ENCODE measurements at regions not wholly inside any gene's neighbourhood (a gene's known extent, or its start where the extent isn't known, plus 50 kb on each side); places are given as distances from the start of the nearest gene placed in this dataset.
A peak's percentile ranks its signal among the peaks of the same experiment; 100 is the strongest.

- no peak for DNase-seq
These were observed 555.0 kb downstream of the MID1IP1 start for GRCh38 chrX:39356119-39356807.

- peak; percentile 44 for DNase-seq
These were observed 558.8 kb downstream of the MID1IP1 start for GRCh38 chrX:39360101-39360500.

- no peak for DNase-seq
These were observed 560.5 kb downstream of the MID1IP1 start for GRCh38 chrX:39361736-39362135.

GRCh38 chrX:39367416-39367815 lies 566.2 kb downstream of the MID1IP1 start:
- no peak for DNase-seq

- DNase-seq: no peak
These were observed 570.9 kb downstream of the MID1IP1 start for GRCh38 chrX:39372115-39372514.

GRCh38 chrX:39377157-39377556 lies 575.9 kb downstream of the MID1IP1 start:
- no peak for DNase-seq

- no peak for DNase-seq
These were observed 576.5 kb downstream of the MID1IP1 start for GRCh38 chrX:39377773-39378172.

- no peak for DNase-seq
These were observed 580.2 kb downstream of the MID1IP1 start for GRCh38 chrX:39381422-39381821.

GRCh38 chrX:39384996-39385395 lies 583.7 kb downstream of the MID1IP1 start:
- DNase-seq: no peak

GRCh38 chrX:39388730-39389129 lies 587.5 kb downstream of the MID1IP1 start:
- no peak for DNase-seq

- peak; percentile 39 for DNase-seq
These were observed 595.2 kb downstream of the MID1IP1 start for GRCh38 chrX:39396358-39396995.

- DNase-seq: peak; percentile 12
These were observed 596.4 kb downstream of the MID1IP1 start for GRCh38 chrX:39397561-39398199.

GRCh38 chrX:39398215-39398962 lies 597.1 kb downstream of the MID1IP1 start:
- no peak for DNase-seq

GRCh38 chrX:39398963-39399261 lies 597.7 kb downstream of the MID1IP1 start:
- DNase-seq: no peak

GRCh38 chrX:39399387-39399786 lies 598.1 kb downstream of the MID1IP1 start:
- no peak for DNase-seq

- DNase-seq: no peak
These were observed 600.3 kb downstream of the MID1IP1 start for GRCh38 chrX:39401483-39402110.

GRCh38 chrX:39402158-39402557 lies 600.9 kb downstream of the MID1IP1 start:
- DNase-seq: no peak

- DNase-seq: no peak
These were observed 605.5 kb downstream of the MID1IP1 start for GRCh38 chrX:39406799-39407198.

GRCh38 chrX:39409246-39409917 lies 608.1 kb downstream of the MID1IP1 start:
- no peak for DNase-seq

- no peak for DNase-seq
These were observed 613.1 kb downstream of the MID1IP1 start for GRCh38 chrX:39414290-39414854.

- DNase-seq: no peak
These were observed 615.4 kb downstream of the MID1IP1 start for GRCh38 chrX:39416547-39417260.

All from DMS79 (cell line).